Fibroblast of lung (primary cell): ENCODE measurements at regions not wholly inside any gene's neighbourhood (a gene's known extent, or its start where the extent isn't known, plus 50 kb on each side); places are given as distances from the start of the nearest gene placed in this dataset.

ENCODE experiments used
- EZH2 ChIP-seq: IDR thresholded peaks from 2 replicates; pipeline ENCODE4 v1.5.1; 2012; ENCODE audit warnings: low read length, control low read depth, mild to moderate bottlenecking; ENCODE audit errors: missing control alignments
- TF ChIP-seq, protein P1 (sequence below), 2 donors: IDR thresholded peaks in 1 of 2; conservative IDR thresholded peaks in 1 of 2; 1 replicate in 1 of 2; 2 replicates in 1 of 2; pipeline ENCODE4 v1.5.1; 2011 to 2012; ENCODE audit warnings: low read length in 2 of 2, control low read depth in 1 of 2, inconsistent platforms in 1 of 2, low read depth in 1 of 2, mild to moderate bottlenecking in 1 of 2

GRCh38 chr3:155029941-155030340 lies 50.2 kb upstream of the MME start:
- TF ChIP-seq, protein P1, sequence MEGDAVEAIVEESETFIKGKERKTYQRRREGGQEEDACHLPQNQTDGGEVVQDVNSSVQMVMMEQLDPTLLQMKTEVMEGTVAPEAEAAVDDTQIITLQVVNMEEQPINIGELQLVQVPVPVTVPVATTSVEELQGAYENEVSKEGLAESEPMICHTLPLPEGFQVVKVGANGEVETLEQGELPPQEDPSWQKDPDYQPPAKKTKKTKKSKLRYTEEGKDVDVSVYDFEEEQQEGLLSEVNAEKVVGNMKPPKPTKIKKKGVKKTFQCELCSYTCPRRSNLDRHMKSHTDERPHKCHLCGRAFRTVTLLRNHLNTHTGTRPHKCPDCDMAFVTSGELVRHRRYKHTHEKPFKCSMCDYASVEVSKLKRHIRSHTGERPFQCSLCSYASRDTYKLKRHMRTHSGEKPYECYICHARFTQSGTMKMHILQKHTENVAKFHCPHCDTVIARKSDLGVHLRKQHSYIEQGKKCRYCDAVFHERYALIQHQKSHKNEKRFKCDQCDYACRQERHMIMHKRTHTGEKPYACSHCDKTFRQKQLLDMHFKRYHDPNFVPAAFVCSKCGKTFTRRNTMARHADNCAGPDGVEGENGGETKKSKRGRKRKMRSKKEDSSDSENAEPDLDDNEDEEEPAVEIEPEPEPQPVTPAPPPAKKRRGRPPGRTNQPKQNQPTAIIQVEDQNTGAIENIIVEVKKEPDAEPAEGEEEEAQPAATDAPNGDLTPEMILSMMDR (conservative IDR thresholded peaks at IDR 0.05 in 1 of 2, IDR thresholded peaks at IDR 0.05 in 1 of 2; ENCODE audit: low read depth in 1 of 2, low read length in 2 of 2) = no peak
- no peak for TF ChIP-seq EZH2
